Brain microvascular endothelial cell (primary cell): ENCODE measurements at regions not wholly inside any gene's neighbourhood (a gene's known extent, or its start where the extent isn't known, plus 50 kb on each side); places are given as distances from the start of the nearest gene placed in this dataset.

ENCODE experiments used
- DNase-seq: peaks from one replicate; pipeline ENCODE4 v3.0.0-alpha.2; 2020
- H3K27ac ChIP-seq: fragments of 250-450 bp; sonication (Bioruptor Pico); 2 replicates; pipeline ENCODE4 v1.5.1; 2020; ENCODE audit warnings: mild to moderate bottlenecking, moderate library complexity
- H3K27me3 ChIP-seq: fragments of 250-450 bp; sonication (Bioruptor Pico); replicated peaks from 2 replicates; pipeline ENCODE4 v1.5.1; 2020; ENCODE audit warnings: mild to moderate bottlenecking
- H3K36me3 ChIP-seq: fragments of 250-450 bp; sonication (Bioruptor Pico); replicated peaks from 2 replicates; pipeline ENCODE4 v1.5.1; 2020; ENCODE audit warnings: mild to moderate bottlenecking
- H3K4me3 ChIP-seq: 2 replicates; pipeline ENCODE4 v1.5.1; 2011; ENCODE audit warnings: low read depth, mild to moderate bottlenecking, control low read depth, low read length, moderate library complexity
- in situ Hi-C: cut with HindIII; loops from 2 replicates; pipeline ENCODE4 v1.10.0; 2017; ENCODE audit warnings: low sequenced_read_pairs, low pct_ligation_motif_present
- TF ChIP-seq, protein P1 (sequence below): IDR thresholded peaks from 2 replicates; pipeline ENCODE4 v1.5.1; 2011; ENCODE audit warnings: low read depth, mild to moderate bottlenecking, moderate library complexity, low read length, control low read depth, inconsistent platforms; ENCODE audit errors: missing control alignments

GRCh38 chr6:87832025-87832825 lies 130.2 kb upstream of the AKIRIN2 start:
- no peak overlapping the region for H3K27ac ChIP-seq
- in situ Hi-C loops, result no loop called here
- no peak for DNase-seq
- no peaks in the 10 kb centered on the region for H3K36me3 ChIP-seq
- H3K27me3 ChIP-seq, result no peaks in the 10 kb centered on the region
- H3K4me3 ChIP-seq, result peak overlapping the region; percentile 44
- TF ChIP-seq, protein P1, sequence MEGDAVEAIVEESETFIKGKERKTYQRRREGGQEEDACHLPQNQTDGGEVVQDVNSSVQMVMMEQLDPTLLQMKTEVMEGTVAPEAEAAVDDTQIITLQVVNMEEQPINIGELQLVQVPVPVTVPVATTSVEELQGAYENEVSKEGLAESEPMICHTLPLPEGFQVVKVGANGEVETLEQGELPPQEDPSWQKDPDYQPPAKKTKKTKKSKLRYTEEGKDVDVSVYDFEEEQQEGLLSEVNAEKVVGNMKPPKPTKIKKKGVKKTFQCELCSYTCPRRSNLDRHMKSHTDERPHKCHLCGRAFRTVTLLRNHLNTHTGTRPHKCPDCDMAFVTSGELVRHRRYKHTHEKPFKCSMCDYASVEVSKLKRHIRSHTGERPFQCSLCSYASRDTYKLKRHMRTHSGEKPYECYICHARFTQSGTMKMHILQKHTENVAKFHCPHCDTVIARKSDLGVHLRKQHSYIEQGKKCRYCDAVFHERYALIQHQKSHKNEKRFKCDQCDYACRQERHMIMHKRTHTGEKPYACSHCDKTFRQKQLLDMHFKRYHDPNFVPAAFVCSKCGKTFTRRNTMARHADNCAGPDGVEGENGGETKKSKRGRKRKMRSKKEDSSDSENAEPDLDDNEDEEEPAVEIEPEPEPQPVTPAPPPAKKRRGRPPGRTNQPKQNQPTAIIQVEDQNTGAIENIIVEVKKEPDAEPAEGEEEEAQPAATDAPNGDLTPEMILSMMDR, result peak; percentile 36

GRCh38 chr6:87830907-87831306 lies 128.9 kb upstream of the AKIRIN2 start:
- Histone ChIP-seq H3K4me3 (no peak overlapping the region), H3K27ac (no peak overlapping the region), H3K36me3 (no peaks in the 10 kb centered on the region), H3K27me3 (no peaks in the 10 kb centered on the region)
- TF ChIP-seq, protein P1, result no peak
- DNase-seq, result no peak
- in situ Hi-C loops, result no loop called here

- no peaks in the 10 kb centered on the region for H3K27me3 ChIP-seq
- in situ Hi-C loops, result no loop called here
- no peak for DNase-seq
- H3K4me3 ChIP-seq, result no peak overlapping the region
- TF ChIP-seq, protein P1, result no peak
- no peaks in the 10 kb centered on the region for H3K36me3 ChIP-seq
- H3K27ac ChIP-seq, result no peak overlapping the region
These were observed 127.6 kb upstream of the AKIRIN2 start for GRCh38 chr6:87829622-87830121.

DNA sequence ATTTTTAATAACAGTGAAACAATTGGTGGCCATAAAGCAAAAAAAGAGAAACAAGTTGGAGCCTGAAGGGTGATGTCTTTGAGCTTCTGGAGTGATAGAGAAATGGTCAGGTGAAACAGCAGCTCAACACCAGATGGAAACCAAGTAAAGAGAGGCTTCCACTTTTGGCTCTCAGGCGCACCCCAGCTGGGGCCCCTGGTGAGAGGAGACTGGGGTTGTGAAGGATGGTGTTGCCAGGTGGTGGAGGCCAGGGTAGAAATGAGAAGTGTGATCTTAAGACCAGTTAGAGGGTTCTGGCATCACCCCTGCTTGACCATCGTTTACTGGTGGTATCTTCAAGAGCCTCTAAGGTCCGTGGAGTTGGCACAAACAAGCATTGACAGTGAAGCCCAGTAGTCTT lies 126.0 kb upstream of the AKIRIN2 start:
- no peak overlapping the region for H3K27ac ChIP-seq
- H3K27me3 ChIP-seq, result no peaks in the 10 kb centered on the region
- DNase-seq, result no peak
- in situ Hi-C loops, result no loop called here
- H3K4me3 ChIP-seq, result no peak overlapping the region
- TF ChIP-seq, protein P1, result no peak
- no peaks in the 10 kb centered on the region for H3K36me3 ChIP-seq

GRCh38 chr6:87827346-87827745 lies 125.3 kb upstream of the AKIRIN2 start:
- Histone ChIP-seq H3K27ac (no peak overlapping the region), H3K4me3 (no peak overlapping the region), H3K36me3 (no peaks in the 10 kb centered on the region), H3K27me3 (no peaks in the 10 kb centered on the region)
- DNase-seq, result no peak
- TF ChIP-seq, protein P1, result no peak
- in situ Hi-C loops, result no loop called here
